ENCODE measurements at regions not wholly inside any gene's neighbourhood (a gene's known extent, or its start where the extent isn't known, plus 50 kb on each side); places are given as distances from the start of the nearest gene placed in this dataset.

- no peak for TF ChIP-seq CTCF (conservative IDR thresholded peaks at IDR 0.05)
- TF ChIP-seq ZFX (IDR thresholded peaks at IDR 0.05): no peak
Measured at GRCh38 chr1:117782056-117782455, 147.4 kb downstream of the GDAP2 start.
